Neural progenitor cell (in vitro differentiated cells): ENCODE measurements at regions not wholly inside any gene's neighbourhood (a gene's known extent, or its start where the extent isn't known, plus 50 kb on each side); places are given as distances from the start of the nearest gene placed in this dataset.

Experiments
- EZH2 ChIP-seq: fragments of 200-600 bp; sonication (generic); IDR thresholded peaks from 2 replicates; pipeline ENCODE4 v1.6.1; 2017; ENCODE audit warnings: antibody characterized with exemption, mild to moderate bottlenecking, moderate library complexity
- TF ChIP-seq, protein P1 (sequence below): fragments of 200-600 bp; sonication (generic); IDR thresholded peaks from 2 replicates; pipeline ENCODE4 v1.5.1; 2017; ENCODE audit warnings: antibody characterized with exemption, mild to moderate bottlenecking

DNA sequence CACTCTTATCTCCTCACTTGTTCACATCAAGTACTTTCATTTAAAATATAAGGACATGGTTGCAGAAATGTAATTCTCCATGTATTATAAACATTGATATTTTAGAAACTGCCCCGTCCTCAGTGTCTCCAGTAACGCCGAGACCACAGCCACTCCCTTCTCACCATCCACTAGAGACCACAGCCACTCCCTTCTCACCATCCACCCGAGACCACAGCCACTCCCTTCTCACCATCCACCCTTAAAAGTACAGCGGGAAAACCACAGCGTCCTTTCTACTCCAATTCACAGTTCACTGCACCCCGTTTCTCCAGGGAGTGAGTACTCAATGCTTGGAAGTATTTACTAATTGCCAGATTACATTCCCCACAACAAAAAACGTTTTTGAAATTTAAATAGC, 1452.2 kb upstream of the ACVR2A start:
- no peak for TF ChIP-seq EZH2
- TF ChIP-seq, protein P1, sequence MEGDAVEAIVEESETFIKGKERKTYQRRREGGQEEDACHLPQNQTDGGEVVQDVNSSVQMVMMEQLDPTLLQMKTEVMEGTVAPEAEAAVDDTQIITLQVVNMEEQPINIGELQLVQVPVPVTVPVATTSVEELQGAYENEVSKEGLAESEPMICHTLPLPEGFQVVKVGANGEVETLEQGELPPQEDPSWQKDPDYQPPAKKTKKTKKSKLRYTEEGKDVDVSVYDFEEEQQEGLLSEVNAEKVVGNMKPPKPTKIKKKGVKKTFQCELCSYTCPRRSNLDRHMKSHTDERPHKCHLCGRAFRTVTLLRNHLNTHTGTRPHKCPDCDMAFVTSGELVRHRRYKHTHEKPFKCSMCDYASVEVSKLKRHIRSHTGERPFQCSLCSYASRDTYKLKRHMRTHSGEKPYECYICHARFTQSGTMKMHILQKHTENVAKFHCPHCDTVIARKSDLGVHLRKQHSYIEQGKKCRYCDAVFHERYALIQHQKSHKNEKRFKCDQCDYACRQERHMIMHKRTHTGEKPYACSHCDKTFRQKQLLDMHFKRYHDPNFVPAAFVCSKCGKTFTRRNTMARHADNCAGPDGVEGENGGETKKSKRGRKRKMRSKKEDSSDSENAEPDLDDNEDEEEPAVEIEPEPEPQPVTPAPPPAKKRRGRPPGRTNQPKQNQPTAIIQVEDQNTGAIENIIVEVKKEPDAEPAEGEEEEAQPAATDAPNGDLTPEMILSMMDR: no peak
